ENCODE measurements at regions not wholly inside any gene's neighbourhood (a gene's known extent, or its start where the extent isn't known, plus 50 kb on each side); places are given as distances from the start of the nearest gene placed in this dataset.

- Histone ChIP-seq H3K9ac (ENCODE audit: low read depth in 2 of 2, low read length in 2 of 2) (no peak overlapping the region), H3K4me1 (no peaks in the 10 kb centered on the region), H3K9me3 (no peaks in the 10 kb centered on the region), H3K36me3 (no peaks in the 10 kb centered on the region), H3K27me3 (no peaks in the 10 kb centered on the region), H3K4me3 (no peak overlapping the region), H3K27ac (no peak overlapping the region)
- TF ChIP-seq CTCF (IDR thresholded peaks at IDR 0.05): no peak
- intact Hi-C loops (cut with DNase I): no loop called here
- DNase-seq: no peak
Observed at GRCh38 chr5:2096887-2097505, 214.3 kb upstream of the IRX4 start.

GRCh38 chr5:2095011-2095410, 212.3 kb upstream of the IRX4 start:
- Histone ChIP-seq H3K36me3 (no peaks in the 10 kb centered on the region), H3K4me1 (no peaks in the 10 kb centered on the region), H3K27me3 (no peaks in the 10 kb centered on the region), H3K4me3 (no peak overlapping the region), H3K27ac (no peak overlapping the region), H3K9me3 (no peaks in the 10 kb centered on the region), H3K9ac (ENCODE audit: low read depth in 2 of 2, low read length in 2 of 2) (no peak overlapping the region)
- intact Hi-C loops (cut with DNase I): no loop called here
- no peak for TF ChIP-seq CTCF (IDR thresholded peaks at IDR 0.05)
- no peak for DNase-seq

- Histone ChIP-seq H3K36me3 (no peaks in the 10 kb centered on the region), H3K9me3 (no peaks in the 10 kb centered on the region), H3K27me3 (no peaks in the 10 kb centered on the region), H3K9ac (ENCODE audit: low read depth in 2 of 2, low read length in 2 of 2) (no peak overlapping the region), H3K27ac (no peak overlapping the region), H3K4me1 (no peaks in the 10 kb centered on the region), H3K4me3 (no peak overlapping the region)
- no peak for TF ChIP-seq CTCF (IDR thresholded peaks at IDR 0.05)
- DNase-seq: no peak
- intact Hi-C loops (cut with DNase I): no loop called here
Observed at GRCh38 chr5:2094616-2094995, 211.9 kb upstream of the IRX4 start.

GRCh38 chr5:2093859-2094615, 211.3 kb upstream of the IRX4 start:
- Histone ChIP-seq H3K27ac (no peak overlapping the region), H3K4me1 (no peaks in the 10 kb centered on the region)

GRCh38 chr5:2091921-2092320, 209.2 kb upstream of the IRX4 start:
- Histone ChIP-seq H3K36me3 (no peaks in the 10 kb centered on the region), H3K27me3 (no peaks in the 10 kb centered on the region), H3K9me3 (no peaks in the 10 kb centered on the region), H3K4me1 (no peaks in the 10 kb centered on the region), H3K4me3 (no peak overlapping the region), H3K9ac (ENCODE audit: low read depth in 2 of 2, low read length in 2 of 2) (no peak overlapping the region), H3K27ac (no peak overlapping the region)
- intact Hi-C loops (cut with DNase I): no loop called here
- no peak for TF ChIP-seq CTCF (IDR thresholded peaks at IDR 0.05)
- DNase-seq: no peak

More at GRCh38 chr5:2093859-2094615, 211.3 kb upstream of the IRX4 start:
- H3K36me3 ChIP-seq: no peaks in the 10 kb centered on the region
- H3K4me3 ChIP-seq: no peak overlapping the region
- H3K27me3 ChIP-seq: no peaks in the 10 kb centered on the region
- intact Hi-C loops (cut with DNase I): no loop called here
- DNase-seq: no peak
- TF ChIP-seq CTCF (IDR thresholded peaks at IDR 0.05): no peak
- H3K9me3 ChIP-seq: no peaks in the 10 kb centered on the region
- H3K9ac ChIP-seq (ENCODE audit: low read depth in 2 of 2, low read length in 2 of 2): no peak overlapping the region

Measured in colonic mucosa (tissue), 4 donors.